HG03095 (cell line): ENCODE measurements at regions not wholly inside any gene's neighbourhood (a gene's known extent, or its start where the extent isn't known, plus 50 kb on each side); places are given as distances from the start of the nearest gene placed in this dataset.

ENCODE experiments used
- ATAC-seq: cut with Tn5 transposase; IDR thresholded peaks from one replicate; pipeline ENCODE4 v1.9.1; 2021; ENCODE audit warnings: moderate library complexity; ENCODE audit not compliant: unreplicated experiment

DNA sequence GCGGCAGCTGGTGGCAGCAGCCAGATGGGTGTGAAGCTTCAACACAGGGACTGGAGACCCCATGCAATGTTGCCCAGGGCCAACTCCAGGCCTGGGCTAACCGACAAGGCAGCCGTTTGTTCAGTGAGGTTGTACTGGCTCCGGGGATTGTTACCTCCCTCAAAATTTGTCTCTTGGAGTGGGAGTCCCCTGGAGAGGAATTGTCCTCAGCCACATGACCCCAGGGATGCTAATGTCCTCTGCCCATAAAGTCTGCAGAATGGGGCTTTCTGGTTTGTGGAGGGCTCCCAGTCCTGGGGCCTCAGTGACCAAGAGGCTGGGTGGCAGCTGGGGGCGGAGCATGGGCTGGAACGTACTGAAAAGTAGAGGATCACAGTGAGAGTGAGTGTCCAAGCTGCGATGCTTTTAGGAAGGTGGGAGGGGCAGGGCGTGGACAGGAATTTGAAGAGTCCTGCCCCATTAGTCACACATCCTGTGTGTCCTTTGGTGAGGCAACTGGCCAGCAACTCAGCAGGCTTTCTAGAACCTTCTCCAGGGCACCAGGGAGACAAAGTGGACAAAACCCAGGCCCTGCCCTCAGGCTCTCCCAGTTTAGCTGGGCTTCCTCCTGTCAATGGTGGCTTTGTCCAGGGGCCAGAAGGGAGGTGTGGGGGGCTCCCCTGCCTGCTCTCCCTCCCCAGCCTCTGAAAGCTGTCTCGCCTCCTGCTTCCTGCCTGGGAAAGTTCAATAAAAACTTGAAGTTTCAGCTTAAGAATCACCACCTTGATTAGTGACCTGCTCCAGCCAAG lies 114.0 kb downstream of the NSG2 start:
- no peak for ATAC-seq

DNA sequence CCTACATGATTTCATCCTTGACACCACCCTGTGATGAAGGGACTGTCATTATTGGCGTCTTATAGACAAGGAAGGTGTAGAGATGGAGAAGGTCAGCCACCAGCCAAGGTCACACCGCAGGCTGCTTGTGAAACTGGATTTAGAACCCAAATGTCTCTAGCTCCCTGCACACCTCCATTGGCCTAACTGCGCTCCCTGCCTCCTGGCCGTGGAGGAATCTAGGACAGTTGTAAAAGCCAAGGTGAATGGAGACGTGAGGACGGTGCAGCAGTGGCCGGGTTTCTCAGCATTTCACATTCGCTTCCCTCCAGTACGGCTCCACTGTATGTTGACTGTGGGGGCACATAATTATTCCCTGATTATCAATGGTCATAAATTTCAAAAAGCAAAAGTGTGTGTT lies 119.9 kb downstream of the NSG2 start:
- ATAC-seq, result no peak

GRCh38 chr5:174166231-174167079 lies 120.9 kb downstream of the NSG2 start:
- ATAC-seq, result no peak

DNA sequence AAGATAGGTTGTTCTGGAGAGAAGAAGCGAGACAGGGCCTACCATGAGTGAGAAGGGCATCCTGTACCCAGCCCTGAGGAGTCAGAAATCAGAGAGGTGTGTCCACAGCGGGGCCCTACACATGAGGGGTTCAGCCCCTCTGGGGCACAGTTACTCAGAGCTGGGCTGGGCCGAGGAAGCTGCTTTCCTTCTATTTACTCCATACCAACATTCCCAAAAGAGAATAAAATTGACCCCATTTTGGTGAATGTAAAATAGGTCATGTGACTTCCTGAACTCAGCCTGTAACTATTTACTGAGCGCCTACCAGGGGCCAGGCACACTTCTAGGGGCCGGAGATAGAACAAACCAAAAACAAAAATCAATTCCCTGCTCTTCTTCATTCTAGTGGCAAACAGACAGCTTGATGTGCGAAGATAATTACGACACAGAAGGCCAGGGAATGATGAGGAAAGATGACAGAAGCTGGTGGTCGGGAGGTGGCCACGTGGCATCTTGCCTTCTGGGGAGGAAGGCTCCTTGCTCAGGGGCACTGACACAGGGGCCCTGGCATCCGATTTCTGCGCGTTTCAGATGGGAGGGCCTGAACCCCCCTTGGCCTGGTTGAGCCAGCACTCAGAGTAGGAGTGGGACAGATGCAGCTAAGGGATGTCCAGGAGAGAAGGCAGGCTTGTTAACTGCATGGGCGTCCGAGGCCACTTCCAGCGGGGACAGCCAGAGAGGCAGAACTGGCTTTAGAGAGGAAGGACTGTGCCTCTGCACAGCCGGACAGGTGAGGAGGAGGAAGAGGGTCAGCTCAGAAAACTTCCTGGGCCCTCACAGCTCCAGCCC lies 121.8 kb downstream of the NSG2 start:
- no peak for ATAC-seq

- ATAC-seq, result no peak
Measured at GRCh38 chr5:174172152-174172551, 126.6 kb downstream of the NSG2 start.

GRCh38 chr5:174172566-174172965 lies 127.1 kb downstream of the NSG2 start:
- ATAC-seq, result no peak

DNA sequence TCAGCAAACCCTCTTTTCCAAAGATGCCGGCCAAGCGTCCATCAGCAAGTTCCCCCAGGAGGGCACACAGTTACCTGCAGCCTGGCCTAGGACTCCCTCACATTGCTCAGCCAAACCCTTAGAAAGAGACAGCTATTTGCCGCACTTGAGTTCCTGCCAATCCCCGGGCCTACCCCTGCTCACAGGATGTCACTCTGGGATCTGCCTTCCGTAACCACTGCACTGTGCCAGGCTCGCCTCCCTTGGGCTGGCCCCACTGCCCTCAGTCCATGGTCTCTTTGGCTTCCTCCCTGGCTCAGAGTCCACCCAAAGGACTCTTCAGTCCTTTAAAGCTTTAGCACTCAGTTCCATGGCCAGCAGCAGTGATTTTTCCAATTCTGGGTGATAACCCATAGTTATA lies 128.3 kb downstream of the NSG2 start:
- ATAC-seq, result no peak

GRCh38 chr5:174175716-174176268 lies 130.3 kb downstream of the NSG2 start:
- ATAC-seq, result no peak

- no peak for ATAC-seq
Measured at GRCh38 chr5:174176511-174176910, 131.0 kb downstream of the NSG2 start.

DNA sequence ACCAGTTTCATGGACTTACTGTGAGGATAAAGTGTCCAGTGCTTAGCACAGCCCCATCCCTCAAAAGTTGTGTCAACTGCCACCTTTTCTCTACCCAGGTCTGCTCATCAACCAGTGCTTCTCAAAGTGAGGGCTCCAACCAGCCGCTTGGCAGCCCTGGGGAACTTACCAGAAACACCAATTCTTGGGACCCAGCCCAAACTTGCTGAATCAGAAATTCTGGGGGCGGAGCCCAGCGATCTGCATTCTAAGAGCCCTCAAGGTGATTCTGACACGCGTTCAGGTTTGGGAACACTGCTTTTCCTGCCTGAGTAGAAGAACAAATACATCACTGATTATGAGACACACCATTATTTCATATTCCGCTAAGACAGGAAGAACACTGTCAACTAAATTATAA lies 132.0 kb downstream of the NSG2 start:
- ATAC-seq, result no peak

- ATAC-seq, result no peak
Measured at GRCh38 chr5:174177976-174178605, 132.6 kb downstream of the NSG2 start.

GRCh38 chr5:174180639-174181038 lies 135.1 kb downstream of the NSG2 start:
- ATAC-seq, result no peak

- ATAC-seq, result no peak
Measured at GRCh38 chr5:174182111-174182510, 136.6 kb downstream of the NSG2 start.

GRCh38 chr5:174183701-174184100 lies 138.2 kb downstream of the NSG2 start:
- no peak for ATAC-seq

GRCh38 chr5:174185506-174185905 lies 140.0 kb downstream of the NSG2 start:
- ATAC-seq, result no peak

DNA sequence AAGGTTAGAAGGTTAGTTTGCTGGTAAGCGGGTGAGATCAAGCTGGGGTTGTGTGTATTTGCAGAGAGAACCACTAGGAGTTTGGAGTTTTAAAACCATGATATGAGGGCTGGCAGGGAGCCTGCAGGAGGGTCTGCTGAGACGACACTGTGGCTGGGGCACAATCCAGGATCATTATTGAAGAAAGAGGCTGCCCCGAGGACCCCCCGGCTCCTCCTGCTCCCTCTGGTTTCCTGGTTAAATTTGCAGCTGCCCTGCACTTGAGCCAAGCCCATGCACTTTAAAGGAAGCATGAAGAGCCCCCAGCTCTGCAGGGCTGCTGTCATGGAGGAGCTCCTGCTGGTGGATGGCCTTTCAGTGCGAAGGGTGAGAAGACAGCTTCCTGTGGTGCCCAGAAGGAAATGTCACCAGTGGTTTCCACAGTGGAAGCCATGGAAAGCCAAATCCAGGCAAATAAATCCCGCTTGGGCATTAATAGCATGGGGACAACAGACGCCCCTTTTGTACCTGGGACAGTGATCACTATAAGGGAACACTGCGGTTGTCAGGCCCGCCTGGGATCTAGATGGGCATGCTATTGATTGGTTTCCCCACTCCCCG lies 140.7 kb downstream of the NSG2 start:
- no peak for ATAC-seq

DNA sequence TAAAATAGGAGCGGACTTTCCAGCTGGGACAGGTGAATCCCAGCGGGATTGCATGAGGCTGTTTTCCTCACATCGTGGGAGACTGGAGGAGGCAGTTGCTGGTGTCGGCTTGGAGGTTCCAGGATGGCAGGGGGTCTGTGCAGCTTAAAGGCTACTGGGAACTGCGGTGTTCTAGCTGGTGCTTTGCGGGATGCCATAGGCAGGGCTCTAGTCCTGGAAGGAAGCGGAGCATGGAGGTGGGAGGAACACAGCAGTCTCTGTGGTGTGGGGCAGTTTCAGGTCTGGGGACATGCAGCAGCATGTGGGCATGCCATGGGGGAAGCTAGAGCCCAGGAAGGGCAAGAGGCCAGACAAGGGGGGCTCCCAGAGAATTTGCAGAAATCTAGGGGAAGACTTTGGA lies 141.5 kb downstream of the NSG2 start:
- no peak for ATAC-seq

DNA sequence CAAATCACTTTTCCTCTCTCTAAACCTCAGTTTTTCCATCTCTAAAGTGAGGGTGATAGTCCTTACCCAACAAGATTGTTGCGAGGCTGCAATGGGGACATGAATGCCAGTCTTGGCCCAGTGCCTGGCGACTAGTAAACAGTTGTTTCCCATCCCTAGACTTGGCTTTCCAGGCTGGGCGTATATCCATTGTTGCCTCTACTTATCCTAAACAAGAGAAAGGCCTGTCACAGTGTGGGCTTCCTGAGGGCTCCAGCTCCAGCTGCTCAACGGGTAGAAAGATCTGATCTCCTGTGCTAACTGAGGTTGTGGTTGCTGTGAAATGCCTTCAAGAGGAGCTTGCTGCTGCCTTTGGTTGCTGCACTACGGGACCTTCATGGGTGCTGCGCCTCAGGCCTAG lies 142.0 kb downstream of the NSG2 start:
- ATAC-seq, result no peak

- no peak for ATAC-seq
Measured at GRCh38 chr5:174188295-174188694, 142.8 kb downstream of the NSG2 start.
